GM23338 (cell line): ENCODE measurements at regions not wholly inside any gene's neighbourhood (a gene's known extent, or its start where the extent isn't known, plus 50 kb on each side); places are given as distances from the start of the nearest gene placed in this dataset.

Experiments
- ATAC-seq: fragments of 200-7000 bp; cut with Tn5 transposase; 3 replicates; pipeline ENCODE4 v1.9.1; 2020
- DNase-seq: peaks from one replicate; pipeline ENCODE4 v3.0.0-alpha.2; 2015; ENCODE audit warnings: low spot score
- H2AFZ ChIP-seq: fragments of 200-600 bp; sonication (generic); 2 replicates; pipeline ENCODE4 v1.8.0; 2016; ENCODE audit warnings: antibody characterized with exemption, mild to moderate bottlenecking, moderate library complexity
- H3F3A ChIP-seq: fragments of 200-600 bp; sonication (generic); replicated peaks from 2 replicates; pipeline ENCODE4 v1.8.0; 2017; ENCODE audit warnings: antibody characterized with exemption, mixed run types, low read depth
- H3K27ac ChIP-seq: fragments of 200-600 bp; sonication (generic); 2 replicates; pipeline ENCODE4 v1.6.1; 2016; ENCODE audit warnings: low read depth
- H3K27me3 ChIP-seq: fragments of 200-600 bp; sonication (generic); 2 replicates; pipeline ENCODE4 v1.8.0; 2016; ENCODE audit warnings: mild to moderate bottlenecking, mixed run types, moderate library complexity; ENCODE audit not compliant: insufficient read depth
- H3K36me3 ChIP-seq: fragments of 200-600 bp; sonication (generic); 2 replicates; pipeline ENCODE4 v1.8.0; 2016; ENCODE audit warnings: mild to moderate bottlenecking; ENCODE audit not compliant: insufficient read depth
- H3K4me1 ChIP-seq: fragments of 200-600 bp; sonication (generic); 2 replicates; pipeline ENCODE4 v1.8.0; 2016; ENCODE audit warnings: mild to moderate bottlenecking, moderate library complexity; ENCODE audit not compliant: insufficient read depth
- H3K4me2 ChIP-seq: fragments of 200-600 bp; sonication (generic); 2 replicates; pipeline ENCODE4 v1.7.1; 2017; ENCODE audit warnings: mixed run types
- H3K4me3 ChIP-seq: fragments of 200-600 bp; sonication (generic); 2 replicates; pipeline ENCODE4 v1.6.1; 2016; ENCODE audit warnings: mixed run types
- H3K79me2 ChIP-seq: fragments of 200-600 bp; sonication (generic); replicated peaks from 2 replicates; pipeline ENCODE4 v1.8.0; 2017; ENCODE audit warnings: mild to moderate bottlenecking; ENCODE audit not compliant: insufficient read depth
- H3K9me2 ChIP-seq: fragments of 200-600 bp; sonication (generic); 2 replicates; pipeline ENCODE4 v1.8.0; 2017; ENCODE audit not compliant: insufficient read depth
- H4K20me1 ChIP-seq: fragments of 200-600 bp; sonication (generic); replicated peaks from 2 replicates; pipeline ENCODE4 v1.8.0; 2017; ENCODE audit warnings: mild to moderate bottlenecking; ENCODE audit not compliant: insufficient read depth
- H3K27ac Mint-ChIP-seq: 2 replicates; pipeline ENCODE4 v1.8.0; 2020; ENCODE audit warnings: inconsistent platforms, mild to moderate bottlenecking, moderate library complexity, mixed read lengths
- H3K27me3 Mint-ChIP-seq: 3 replicates; pipeline ENCODE4 v1.8.0; 2022; ENCODE audit warnings: low read depth, mild to moderate bottlenecking, moderate library complexity, mixed read lengths, inconsistent platforms; ENCODE audit not compliant: insufficient read depth, poor library complexity
- H3K36me3 Mint-ChIP-seq: 3 replicates; pipeline ENCODE4 v1.8.0; 2021; ENCODE audit warnings: low read depth, mild to moderate bottlenecking, inconsistent platforms, moderate library complexity, mixed read lengths
- H3K4me1 Mint-ChIP-seq: 3 replicates; pipeline ENCODE4 v1.8.0; 2020; ENCODE audit warnings: mild to moderate bottlenecking, inconsistent platforms, mixed read lengths
- H3K4me3 Mint-ChIP-seq: 3 replicates; pipeline ENCODE4 v1.8.0; 2021; ENCODE audit warnings: moderate library complexity, mild to moderate bottlenecking, inconsistent platforms, mixed read lengths
- H3K9me3 Mint-ChIP-seq: 3 replicates; pipeline ENCODE4 v1.8.0; 2020; ENCODE audit warnings: moderate library complexity, mild to moderate bottlenecking, inconsistent platforms, mixed read lengths
- CREB1 ChIP-seq: fragments of 250-450 bp; sonication (Bioruptor Pico); IDR thresholded peaks from 2 replicates; pipeline ENCODE4 v1.5.0; 2020; ENCODE audit warnings: low read depth, mild to moderate bottlenecking, moderate library complexity
- EZH2 ChIP-seq: fragments of 200-600 bp; sonication (generic); IDR thresholded peaks from one replicate; pipeline ENCODE4 v1.8.0; 2017; ENCODE audit warnings: antibody characterized with exemption, mild to moderate bottlenecking, low read depth; ENCODE audit not compliant: unreplicated experiment
- EZH2phosphoT487 ChIP-seq: fragments of 200-600 bp; sonication (generic); IDR thresholded peaks from one replicate; pipeline ENCODE4 v1.8.1; 2018; ENCODE audit warnings: antibody characterized with exemption; ENCODE audit not compliant: unreplicated experiment
- JUNB ChIP-seq: IDR thresholded peaks from one replicate; pipeline ENCODE4 v1.6.1; 2016; ENCODE audit warnings: antibody characterized with exemption; ENCODE audit not compliant: unreplicated experiment
- NANOG ChIP-seq: IDR thresholded peaks from 2 replicates; pipeline ENCODE4 v1.6.1; 2016; ENCODE audit warnings: antibody characterized with exemption, borderline replicate concordance
- POLR2AphosphoS5 ChIP-seq: IDR thresholded peaks from 2 replicates; pipeline ENCODE4 v1.6.1; 2016; ENCODE audit warnings: antibody characterized with exemption, low read depth
- STAT1 ChIP-seq: IDR thresholded peaks from one replicate; pipeline ENCODE4 v1.6.1; 2016; ENCODE audit warnings: antibody characterized with exemption; ENCODE audit not compliant: unreplicated experiment
- ZNF114 ChIP-seq: fragments of 250-450 bp; sonication (Bioruptor Pico); IDR thresholded peaks from 2 replicates; pipeline ENCODE4 v1.5.0; 2020; ENCODE audit warnings: mild to moderate bottlenecking, moderate library complexity
- ZNF331 ChIP-seq: fragments of 250-450 bp; sonication (Bioruptor Pico); IDR thresholded peaks from 2 replicates; pipeline ENCODE4 v1.5.0; 2020; ENCODE audit warnings: low read depth, mild to moderate bottlenecking, moderate library complexity
- TF ChIP-seq, protein P1 (sequence below): IDR thresholded peaks from one replicate; pipeline ENCODE4 v1.6.1; 2018; ENCODE audit warnings: antibody characterized with exemption; ENCODE audit not compliant: unreplicated experiment
- TF ChIP-seq, protein P2 (sequence below): IDR thresholded peaks from 2 replicates; pipeline ENCODE4 v1.6.1; 2016; ENCODE audit warnings: antibody characterized with exemption
- TF ChIP-seq, protein P3 (sequence below), 2 experiments: fragments of 200-600 bp in 1 of 2; sonication (generic) in 1 of 2; conservative IDR thresholded peaks; 2 replicates each; pipeline versions ENCODE4 v1.5.1 to v1.6.1; 2016 to 2017; ENCODE audit warnings: antibody characterized with exemption in 2 of 2, low read depth in 2 of 2, mild to moderate bottlenecking in 2 of 2, moderate library complexity in 1 of 2
- TF ChIP-seq, protein P4 (sequence below): fragments of 250-450 bp; sonication (Bioruptor Pico); IDR thresholded peaks from 2 replicates; pipeline ENCODE4 v1.5.0; 2020; ENCODE audit warnings: mild to moderate bottlenecking, moderate library complexity

DNA sequence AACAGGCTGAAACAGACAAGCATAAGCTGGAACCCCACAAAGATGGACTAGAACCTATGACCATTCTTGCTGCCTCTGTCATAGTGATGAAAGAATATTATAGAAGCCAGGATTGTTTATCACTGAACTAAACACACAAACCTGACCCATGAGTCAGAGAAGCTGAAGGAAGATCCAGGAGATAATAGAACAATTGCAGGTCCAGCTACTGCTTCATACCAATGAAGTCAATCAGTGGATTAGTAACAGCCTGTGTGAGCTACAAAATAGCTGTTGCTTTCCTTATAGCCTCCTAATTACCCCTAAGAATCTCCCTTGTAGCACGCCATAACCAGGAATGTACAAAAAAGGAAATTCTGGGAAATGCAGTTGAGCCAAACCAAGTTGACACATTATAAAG is 459.9 kb upstream of the ZNF462 start:
- ATAC-seq (no peak), DNase-seq (no peak)
- H3K27me3 Mint-ChIP-seq: no peaks in the 10 kb centered on the region
- no peaks in the 10 kb centered on the region for H3K9me3 Mint-ChIP-seq
- TF ChIP-seq, protein P1, sequence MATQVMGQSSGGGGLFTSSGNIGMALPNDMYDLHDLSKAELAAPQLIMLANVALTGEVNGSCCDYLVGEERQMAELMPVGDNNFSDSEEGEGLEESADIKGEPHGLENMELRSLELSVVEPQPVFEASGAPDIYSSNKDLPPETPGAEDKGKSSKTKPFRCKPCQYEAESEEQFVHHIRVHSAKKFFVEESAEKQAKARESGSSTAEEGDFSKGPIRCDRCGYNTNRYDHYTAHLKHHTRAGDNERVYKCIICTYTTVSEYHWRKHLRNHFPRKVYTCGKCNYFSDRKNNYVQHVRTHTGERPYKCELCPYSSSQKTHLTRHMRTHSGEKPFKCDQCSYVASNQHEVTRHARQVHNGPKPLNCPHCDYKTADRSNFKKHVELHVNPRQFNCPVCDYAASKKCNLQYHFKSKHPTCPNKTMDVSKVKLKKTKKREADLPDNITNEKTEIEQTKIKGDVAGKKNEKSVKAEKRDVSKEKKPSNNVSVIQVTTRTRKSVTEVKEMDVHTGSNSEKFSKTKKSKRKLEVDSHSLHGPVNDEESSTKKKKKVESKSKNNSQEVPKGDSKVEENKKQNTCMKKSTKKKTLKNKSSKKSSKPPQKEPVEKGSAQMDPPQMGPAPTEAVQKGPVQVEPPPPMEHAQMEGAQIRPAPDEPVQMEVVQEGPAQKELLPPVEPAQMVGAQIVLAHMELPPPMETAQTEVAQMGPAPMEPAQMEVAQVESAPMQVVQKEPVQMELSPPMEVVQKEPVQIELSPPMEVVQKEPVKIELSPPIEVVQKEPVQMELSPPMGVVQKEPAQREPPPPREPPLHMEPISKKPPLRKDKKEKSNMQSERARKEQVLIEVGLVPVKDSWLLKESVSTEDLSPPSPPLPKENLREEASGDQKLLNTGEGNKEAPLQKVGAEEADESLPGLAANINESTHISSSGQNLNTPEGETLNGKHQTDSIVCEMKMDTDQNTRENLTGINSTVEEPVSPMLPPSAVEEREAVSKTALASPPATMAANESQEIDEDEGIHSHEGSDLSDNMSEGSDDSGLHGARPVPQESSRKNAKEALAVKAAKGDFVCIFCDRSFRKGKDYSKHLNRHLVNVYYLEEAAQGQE: no peak
- no peak for TF ChIP-seq ZNF114
- TF ChIP-seq ZNF331 (CRISPR knock-in tag): no peak
- no peak for TF ChIP-seq NANOG
- TF ChIP-seq JUNB: no peak
- TF ChIP-seq, protein P2, sequence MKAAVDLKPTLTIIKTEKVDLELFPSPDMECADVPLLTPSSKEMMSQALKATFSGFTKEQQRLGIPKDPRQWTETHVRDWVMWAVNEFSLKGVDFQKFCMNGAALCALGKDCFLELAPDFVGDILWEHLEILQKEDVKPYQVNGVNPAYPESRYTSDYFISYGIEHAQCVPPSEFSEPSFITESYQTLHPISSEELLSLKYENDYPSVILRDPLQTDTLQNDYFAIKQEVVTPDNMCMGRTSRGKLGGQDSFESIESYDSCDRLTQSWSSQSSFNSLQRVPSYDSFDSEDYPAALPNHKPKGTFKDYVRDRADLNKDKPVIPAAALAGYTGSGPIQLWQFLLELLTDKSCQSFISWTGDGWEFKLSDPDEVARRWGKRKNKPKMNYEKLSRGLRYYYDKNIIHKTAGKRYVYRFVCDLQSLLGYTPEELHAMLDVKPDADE: no peak
- TF ChIP-seq EZH2: no peak
- TF ChIP-seq POLR2AphosphoS5: no peak
- no peak for TF ChIP-seq EZH2phosphoT487
- TF ChIP-seq CREB1 (CRISPR knock-in tag): no peak
- no peak for TF ChIP-seq STAT1
- TF ChIP-seq, protein P3, sequence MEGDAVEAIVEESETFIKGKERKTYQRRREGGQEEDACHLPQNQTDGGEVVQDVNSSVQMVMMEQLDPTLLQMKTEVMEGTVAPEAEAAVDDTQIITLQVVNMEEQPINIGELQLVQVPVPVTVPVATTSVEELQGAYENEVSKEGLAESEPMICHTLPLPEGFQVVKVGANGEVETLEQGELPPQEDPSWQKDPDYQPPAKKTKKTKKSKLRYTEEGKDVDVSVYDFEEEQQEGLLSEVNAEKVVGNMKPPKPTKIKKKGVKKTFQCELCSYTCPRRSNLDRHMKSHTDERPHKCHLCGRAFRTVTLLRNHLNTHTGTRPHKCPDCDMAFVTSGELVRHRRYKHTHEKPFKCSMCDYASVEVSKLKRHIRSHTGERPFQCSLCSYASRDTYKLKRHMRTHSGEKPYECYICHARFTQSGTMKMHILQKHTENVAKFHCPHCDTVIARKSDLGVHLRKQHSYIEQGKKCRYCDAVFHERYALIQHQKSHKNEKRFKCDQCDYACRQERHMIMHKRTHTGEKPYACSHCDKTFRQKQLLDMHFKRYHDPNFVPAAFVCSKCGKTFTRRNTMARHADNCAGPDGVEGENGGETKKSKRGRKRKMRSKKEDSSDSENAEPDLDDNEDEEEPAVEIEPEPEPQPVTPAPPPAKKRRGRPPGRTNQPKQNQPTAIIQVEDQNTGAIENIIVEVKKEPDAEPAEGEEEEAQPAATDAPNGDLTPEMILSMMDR (conservative IDR thresholded peaks at IDR 0.05; ENCODE audit: low read depth in 2 of 2): no peak
- TF ChIP-seq, protein P4, sequence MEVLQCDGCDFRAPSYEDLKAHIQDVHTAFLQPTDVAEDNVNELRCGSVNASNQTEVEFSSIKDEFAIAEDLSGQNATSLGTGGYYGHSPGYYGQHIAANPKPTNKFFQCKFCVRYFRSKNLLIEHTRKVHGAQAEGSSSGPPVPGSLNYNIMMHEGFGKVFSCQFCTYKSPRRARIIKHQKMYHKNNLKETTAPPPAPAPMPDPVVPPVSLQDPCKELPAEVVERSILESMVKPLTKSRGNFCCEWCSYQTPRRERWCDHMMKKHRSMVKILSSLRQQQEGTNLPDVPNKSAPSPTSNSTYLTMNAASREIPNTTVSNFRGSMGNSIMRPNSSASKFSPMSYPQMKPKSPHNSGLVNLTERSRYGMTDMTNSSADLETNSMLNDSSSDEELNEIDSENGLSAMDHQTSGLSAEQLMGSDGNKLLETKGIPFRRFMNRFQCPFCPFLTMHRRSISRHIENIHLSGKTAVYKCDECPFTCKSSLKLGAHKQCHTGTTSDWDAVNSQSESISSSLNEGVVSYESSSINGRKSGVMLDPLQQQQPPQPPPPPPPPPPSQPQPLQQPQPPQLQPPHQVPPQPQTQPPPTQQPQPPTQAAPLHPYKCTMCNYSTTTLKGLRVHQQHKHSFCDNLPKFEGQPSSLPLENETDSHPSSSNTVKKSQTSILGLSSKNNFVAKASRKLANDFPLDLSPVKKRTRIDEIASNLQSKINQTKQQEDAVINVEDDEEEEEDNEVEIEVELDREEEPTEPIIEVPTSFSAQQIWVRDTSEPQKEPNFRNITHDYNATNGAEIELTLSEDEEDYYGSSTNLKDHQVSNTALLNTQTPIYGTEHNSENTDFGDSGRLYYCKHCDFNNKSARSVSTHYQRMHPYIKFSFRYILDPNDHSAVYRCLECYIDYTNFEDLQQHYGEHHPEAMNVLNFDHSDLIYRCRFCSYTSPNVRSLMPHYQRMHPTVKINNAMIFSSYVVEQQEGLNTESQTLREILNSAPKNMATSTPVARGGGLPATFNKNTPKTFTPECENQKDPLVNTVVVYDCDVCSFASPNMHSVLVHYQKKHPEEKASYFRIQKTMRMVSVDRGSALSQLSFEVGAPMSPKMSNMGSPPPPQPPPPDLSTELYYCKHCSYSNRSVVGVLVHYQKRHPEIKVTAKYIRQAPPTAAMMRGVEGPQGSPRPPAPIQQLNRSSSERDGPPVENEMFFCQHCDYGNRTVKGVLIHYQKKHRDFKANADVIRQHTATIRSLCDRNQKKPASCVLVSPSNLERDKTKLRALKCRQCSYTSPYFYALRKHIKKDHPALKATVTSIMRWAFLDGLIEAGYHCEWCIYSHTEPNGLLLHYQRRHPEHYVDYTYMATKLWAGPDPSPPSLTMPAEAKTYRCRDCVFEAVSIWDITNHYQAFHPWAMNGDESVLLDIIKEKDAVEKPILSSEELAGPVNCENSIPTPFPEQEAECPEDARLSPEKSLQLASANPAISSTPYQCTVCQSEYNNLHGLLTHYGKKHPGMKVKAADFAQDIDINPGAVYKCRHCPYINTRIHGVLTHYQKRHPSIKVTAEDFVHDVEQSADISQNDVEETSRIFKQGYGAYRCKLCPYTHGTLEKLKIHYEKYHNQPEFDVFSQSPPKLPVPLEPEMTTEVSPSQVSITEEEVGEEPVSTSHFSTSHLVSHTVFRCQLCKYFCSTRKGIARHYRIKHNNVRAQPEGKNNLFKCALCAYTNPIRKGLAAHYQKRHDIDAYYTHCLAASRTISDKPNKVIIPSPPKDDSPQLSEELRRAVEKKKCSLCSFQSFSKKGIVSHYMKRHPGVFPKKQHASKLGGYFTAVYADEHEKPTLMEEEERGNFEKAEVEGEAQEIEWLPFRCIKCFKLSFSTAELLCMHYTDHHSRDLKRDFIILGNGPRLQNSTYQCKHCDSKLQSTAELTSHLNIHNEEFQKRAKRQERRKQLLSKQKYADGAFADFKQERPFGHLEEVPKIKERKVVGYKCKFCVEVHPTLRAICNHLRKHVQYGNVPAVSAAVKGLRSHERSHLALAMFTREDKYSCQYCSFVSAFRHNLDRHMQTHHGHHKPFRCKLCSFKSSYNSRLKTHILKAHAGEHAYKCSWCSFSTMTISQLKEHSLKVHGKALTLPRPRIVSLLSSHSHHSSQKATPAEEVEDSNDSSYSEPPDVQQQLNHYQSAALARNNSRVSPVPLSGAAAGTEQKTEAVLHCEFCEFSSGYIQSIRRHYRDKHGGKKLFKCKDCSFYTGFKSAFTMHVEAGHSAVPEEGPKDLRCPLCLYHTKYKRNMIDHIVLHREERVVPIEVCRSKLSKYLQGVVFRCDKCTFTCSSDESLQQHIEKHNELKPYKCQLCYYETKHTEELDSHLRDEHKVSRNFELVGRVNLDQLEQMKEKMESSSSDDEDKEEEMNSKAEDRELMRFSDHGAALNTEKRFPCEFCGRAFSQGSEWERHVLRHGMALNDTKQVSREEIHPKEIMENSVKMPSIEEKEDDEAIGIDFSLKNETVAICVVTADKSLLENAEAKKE (CRISPR knock-in tag): no peak
- no peak overlapping the region for H2AFZ ChIP-seq
- peaks cover 3% of the 10 kb centered on the region; the same call in 1 of the 2 replicates for H3K9me2 ChIP-seq
- no peaks in the 10 kb centered on the region for H4K20me1 ChIP-seq
- H3K4me3 ChIP-seq: no peak overlapping the region
- no peak overlapping the region for H3K4me3 Mint-ChIP-seq
- H3K79me2 ChIP-seq: no peaks in the 10 kb centered on the region
- no peaks in the 10 kb centered on the region for H3F3A ChIP-seq
- no peaks in the 10 kb centered on the region for H3K36me3 ChIP-seq
- no peak overlapping the region for H3K27ac Mint-ChIP-seq
- no peak overlapping the region for H3K27ac ChIP-seq
- H3K27me3 ChIP-seq: no peaks in the 10 kb centered on the region
- H3K4me2 ChIP-seq: no peak overlapping the region
- H3K36me3 Mint-ChIP-seq: no peaks in the 10 kb centered on the region
- H3K4me1 Mint-ChIP-seq: peaks cover 14% of the 10 kb centered on the region
- H3K4me1 ChIP-seq: peaks cover 7% of the 10 kb centered on the region
